WERI-Rb-1 (cell line): ENCODE measurements at regions not wholly inside any gene's neighbourhood (a gene's known extent, or its start where the extent isn't known, plus 50 kb on each side); places are given as distances from the start of the nearest gene placed in this dataset.

Experiments used
- DNase-seq: peaks from one replicate; pipeline ENCODE4 v3.0.0-alpha.2; 2020
- H3K27ac ChIP-seq: fragments of 250-450 bp; sonication (Bioruptor Pico); 2 replicates; pipeline ENCODE4 v1.5.1; 2020; ENCODE audit warnings: mild to moderate bottlenecking, moderate library complexity
- H3K27me3 ChIP-seq: fragments of 250-450 bp; sonication (Bioruptor Pico); 2 replicates; pipeline ENCODE4 v1.5.1; 2021; ENCODE audit warnings: mild to moderate bottlenecking, low read depth, moderate library complexity; ENCODE audit not compliant: insufficient read depth, severe bottlenecking
- H3K36me3 ChIP-seq: fragments of 250-450 bp; sonication (Bioruptor Pico); 2 replicates; pipeline ENCODE4 v1.5.1; 2020; ENCODE audit warnings: mild to moderate bottlenecking, moderate library complexity
- H3K4me3 ChIP-seq: 2 replicates; pipeline ENCODE4 v1.5.1; 2011; ENCODE audit warnings: low read depth, mild to moderate bottlenecking, control low read depth, low read length
- H3K9me3 ChIP-seq: fragments of 250-450 bp; sonication (Bioruptor Pico); 2 replicates; pipeline ENCODE4 v1.5.1; 2021; ENCODE audit warnings: mild to moderate bottlenecking, moderate library complexity; ENCODE audit not compliant: severe bottlenecking
- TF ChIP-seq, protein P1 (sequence below): IDR thresholded peaks from 2 replicates; pipeline ENCODE4 v1.5.1; 2011; ENCODE audit warnings: low read depth, mild to moderate bottlenecking, control low read depth, inconsistent platforms, low read length

DNA sequence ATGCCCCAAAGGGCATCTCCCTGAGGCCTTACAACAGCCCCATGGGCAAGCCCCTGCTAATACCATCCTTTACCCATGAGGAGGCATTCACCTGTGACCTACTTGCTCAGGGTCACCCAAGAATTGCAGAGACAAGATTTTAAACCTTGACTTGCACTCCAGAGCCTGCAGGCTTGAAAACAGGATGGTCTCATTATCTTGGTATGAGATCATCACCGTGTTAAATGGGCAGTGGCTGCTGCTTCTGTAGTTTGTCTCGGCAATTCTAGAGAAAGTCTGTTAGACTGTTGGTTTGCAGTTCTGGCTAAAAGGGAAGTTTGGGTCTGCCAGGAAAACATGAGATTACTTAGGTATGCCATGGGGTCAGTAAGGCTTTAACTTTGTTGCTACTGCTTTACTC lies 698.9 kb downstream of the GALR1 start:
- TF ChIP-seq, protein P1, sequence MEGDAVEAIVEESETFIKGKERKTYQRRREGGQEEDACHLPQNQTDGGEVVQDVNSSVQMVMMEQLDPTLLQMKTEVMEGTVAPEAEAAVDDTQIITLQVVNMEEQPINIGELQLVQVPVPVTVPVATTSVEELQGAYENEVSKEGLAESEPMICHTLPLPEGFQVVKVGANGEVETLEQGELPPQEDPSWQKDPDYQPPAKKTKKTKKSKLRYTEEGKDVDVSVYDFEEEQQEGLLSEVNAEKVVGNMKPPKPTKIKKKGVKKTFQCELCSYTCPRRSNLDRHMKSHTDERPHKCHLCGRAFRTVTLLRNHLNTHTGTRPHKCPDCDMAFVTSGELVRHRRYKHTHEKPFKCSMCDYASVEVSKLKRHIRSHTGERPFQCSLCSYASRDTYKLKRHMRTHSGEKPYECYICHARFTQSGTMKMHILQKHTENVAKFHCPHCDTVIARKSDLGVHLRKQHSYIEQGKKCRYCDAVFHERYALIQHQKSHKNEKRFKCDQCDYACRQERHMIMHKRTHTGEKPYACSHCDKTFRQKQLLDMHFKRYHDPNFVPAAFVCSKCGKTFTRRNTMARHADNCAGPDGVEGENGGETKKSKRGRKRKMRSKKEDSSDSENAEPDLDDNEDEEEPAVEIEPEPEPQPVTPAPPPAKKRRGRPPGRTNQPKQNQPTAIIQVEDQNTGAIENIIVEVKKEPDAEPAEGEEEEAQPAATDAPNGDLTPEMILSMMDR: no peak
- Histone ChIP-seq H3K27me3 (no peaks in the 10 kb centered on the region), H3K4me3 (no peak overlapping the region), H3K27ac (no peak overlapping the region), H3K9me3 (peaks cover 10% of the 10 kb centered on the region), H3K36me3 (no peaks in the 10 kb centered on the region)
- no peak for DNase-seq

DNA sequence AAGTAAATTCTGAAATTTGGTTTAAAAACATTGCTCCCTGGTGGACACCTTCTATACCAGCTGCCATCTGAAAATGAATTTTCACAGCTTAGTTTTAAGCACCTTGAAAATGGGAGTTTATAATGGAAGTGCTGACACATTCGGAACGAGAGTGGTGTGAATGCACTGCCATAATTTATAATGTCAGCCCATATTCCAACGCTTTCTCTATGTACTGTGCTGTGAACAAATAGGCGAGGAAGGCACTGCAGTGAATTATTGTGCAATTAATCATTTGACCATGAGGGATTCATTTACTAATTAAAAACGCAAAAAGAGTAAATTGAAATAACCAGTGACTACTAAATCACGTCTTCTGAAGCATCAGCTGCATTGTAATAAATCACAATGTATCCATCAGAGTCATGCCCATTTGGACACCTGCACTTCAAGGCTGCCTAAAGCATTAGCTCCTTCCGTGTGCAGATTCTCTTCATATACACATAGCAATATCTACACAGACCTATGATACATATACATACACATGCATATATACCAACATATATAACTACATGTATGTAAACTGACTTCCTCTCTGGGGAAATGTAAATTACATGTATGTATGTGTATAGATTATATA lies 699.8 kb downstream of the GALR1 start:
- Histone ChIP-seq H3K4me3 (no peak overlapping the region), H3K27ac (no peak overlapping the region), H3K9me3 (peaks cover 10% of the 10 kb centered on the region), H3K27me3 (no peaks in the 10 kb centered on the region), H3K36me3 (no peaks in the 10 kb centered on the region)
- no peak for DNase-seq
- TF ChIP-seq, protein P1: no peak

DNA sequence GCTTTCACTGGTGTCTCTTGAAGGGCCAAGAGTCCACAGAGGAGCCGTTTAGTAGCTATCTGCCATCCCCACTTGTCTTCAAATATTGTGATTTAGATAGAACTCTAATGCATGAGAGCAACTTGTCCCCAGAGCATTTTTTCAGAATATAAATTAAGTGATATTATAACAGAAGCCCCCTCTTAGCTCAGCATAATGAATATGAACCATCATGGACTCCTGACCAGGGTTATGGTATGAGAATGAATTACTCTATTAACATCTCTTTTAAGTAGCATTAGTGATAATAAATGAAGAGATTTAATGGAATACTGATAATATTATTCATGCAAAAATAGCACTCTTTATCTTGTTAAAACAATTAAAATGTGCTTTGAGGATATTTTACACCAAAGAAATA lies 709.6 kb downstream of the GALR1 start:
- Histone ChIP-seq H3K9me3 (no peaks in the 10 kb centered on the region), H3K27ac (no peak overlapping the region), H3K36me3 (no peaks in the 10 kb centered on the region), H3K27me3 (no peaks in the 10 kb centered on the region), H3K4me3 (no peak overlapping the region)
- no peak for DNase-seq
- TF ChIP-seq, protein P1: no peak

DNA sequence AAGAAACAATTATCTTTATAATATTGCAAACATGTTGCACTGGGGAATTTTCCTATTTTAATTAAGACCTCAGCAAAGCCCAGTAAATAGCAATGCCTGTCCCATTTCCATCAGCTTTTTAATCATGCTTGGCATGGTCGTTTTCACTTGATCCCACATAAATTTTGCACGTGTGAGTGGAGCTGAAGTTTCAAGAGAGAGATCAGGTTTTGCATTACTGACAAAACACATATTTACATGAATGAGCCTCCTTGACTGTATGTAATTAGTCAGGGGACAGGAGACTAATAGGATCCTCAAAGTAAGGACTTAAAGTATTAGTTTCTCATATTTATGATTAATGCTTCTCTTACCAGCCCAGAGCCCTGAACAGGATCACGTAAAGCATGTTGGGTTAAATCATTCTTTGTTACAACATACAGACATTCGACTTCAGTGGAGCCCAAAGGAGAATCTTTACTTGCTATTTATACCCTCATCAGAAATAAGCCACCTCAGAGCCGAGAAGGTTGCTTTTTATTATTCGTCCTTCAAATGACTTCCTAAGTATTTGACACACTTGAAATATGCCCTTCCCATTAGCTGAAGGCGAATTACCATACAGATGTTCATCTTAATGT lies 711.3 kb downstream of the GALR1 start:
- Histone ChIP-seq H3K4me3 (no peak overlapping the region), H3K27ac (no peak overlapping the region), H3K27me3 (no peaks in the 10 kb centered on the region), H3K36me3 (no peaks in the 10 kb centered on the region), H3K9me3 (no peaks in the 10 kb centered on the region)
- DNase-seq: no peak
- TF ChIP-seq, protein P1: no peak

DNA sequence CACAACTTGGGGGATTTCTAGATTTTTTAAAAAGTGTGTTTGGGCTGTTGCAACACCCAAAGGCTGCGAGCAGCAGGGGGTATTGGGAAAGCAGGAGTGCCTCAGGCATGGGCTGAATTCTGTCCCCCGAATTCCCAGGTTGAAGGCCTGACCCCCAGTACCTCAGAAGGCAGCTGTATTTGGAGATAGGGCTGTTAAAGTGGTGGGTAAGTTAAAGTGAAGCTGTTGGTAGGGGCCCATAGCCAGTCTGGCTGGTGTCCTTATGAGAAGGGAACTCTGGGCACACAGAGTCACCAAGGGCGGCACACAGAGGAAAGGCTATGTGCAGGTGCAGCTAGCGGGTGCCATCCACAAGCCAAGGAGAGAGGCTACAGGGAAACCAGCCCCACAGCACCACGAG lies 717.4 kb downstream of the GALR1 start:
- no peaks in the 10 kb centered on the region for H3K27me3 ChIP-seq
- no peaks in the 10 kb centered on the region for H3K9me3 ChIP-seq
- DNase-seq: no peak
- H3K4me3 ChIP-seq: no peak overlapping the region
- TF ChIP-seq, protein P1: no peak
- H3K36me3 ChIP-seq: no peaks in the 10 kb centered on the region
- H3K27ac ChIP-seq: no peak overlapping the region

DNA sequence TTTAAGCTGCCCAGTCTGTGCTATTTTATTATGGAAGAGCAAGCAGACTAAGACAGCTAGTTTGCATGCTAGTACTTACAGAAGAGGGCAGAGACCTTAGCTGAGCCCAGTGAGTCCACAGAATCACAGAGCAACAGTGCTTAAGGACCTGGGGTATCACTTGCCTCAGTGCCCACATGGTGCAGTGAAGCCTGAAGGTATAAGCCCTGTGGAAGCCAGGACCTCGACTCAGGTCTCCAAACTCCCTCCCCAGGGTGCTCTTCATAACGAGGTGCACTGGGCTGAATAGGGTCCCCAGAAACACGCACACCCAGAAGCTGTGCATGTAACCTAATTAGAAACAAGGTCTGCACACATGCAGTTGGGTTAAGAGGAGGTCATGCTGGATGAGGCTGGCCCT lies 718.1 kb downstream of the GALR1 start:
- TF ChIP-seq, protein P1: no peak
- H3K9me3 ChIP-seq: no peaks in the 10 kb centered on the region
- no peak overlapping the region for H3K4me3 ChIP-seq
- no peak overlapping the region for H3K27ac ChIP-seq
- no peak for DNase-seq
- no peaks in the 10 kb centered on the region for H3K36me3 ChIP-seq
- H3K27me3 ChIP-seq: no peaks in the 10 kb centered on the region
